Loucy (cell line): ENCODE measurements at regions not wholly inside any gene's neighbourhood (a gene's known extent, or its start where the extent isn't known, plus 50 kb on each side); places are given as distances from the start of the nearest gene placed in this dataset.

ENCODE experiments used
- H2AFZ ChIP-seq: fragments of 200-600 bp; sonication (generic); 2 replicates; pipeline ENCODE4 v1.6.0; 2016; ENCODE audit warnings: antibody characterized with exemption, mild to moderate bottlenecking, low read length, moderate library complexity
- H3F3A ChIP-seq: fragments of 200-600 bp; 2 replicates; pipeline ENCODE4 v1.6.0; 2016; ENCODE audit warnings: antibody characterized with exemption, low read depth, mild to moderate bottlenecking
- H3K27me3 ChIP-seq: fragments of 200-600 bp; sonication (generic); 2 replicates; pipeline ENCODE4 v1.6.1; 2014; ENCODE audit warnings: low read length, mild to moderate bottlenecking; ENCODE audit not compliant: insufficient read depth, poor library complexity, severe bottlenecking
- H3K36me3 ChIP-seq: fragments of 200-600 bp; sonication (generic); 2 replicates; pipeline ENCODE4 v1.6.1; 2016; ENCODE audit warnings: low read length; ENCODE audit not compliant: insufficient read depth
- H3K4me1 ChIP-seq: fragments of 200-600 bp; sonication (generic); 2 replicates; pipeline ENCODE4 v1.5.1; 2014; ENCODE audit warnings: low read length, mild to moderate bottlenecking; ENCODE audit not compliant: insufficient read depth, poor library complexity, severe bottlenecking
- H3K4me2 ChIP-seq: fragments of 200-600 bp; sonication (generic); 2 replicates; pipeline ENCODE4 v1.6.0; 2014; ENCODE audit warnings: antibody characterized with exemption, low read length, low read depth, mild to moderate bottlenecking; ENCODE audit not compliant: poor library complexity, severe bottlenecking
- H3K4me3 ChIP-seq: fragments of 200-600 bp; sonication (generic); 2 replicates; pipeline ENCODE4 v1.5.1; 2014; ENCODE audit warnings: low read length, mild to moderate bottlenecking, mixed read lengths; ENCODE audit not compliant: poor library complexity, severe bottlenecking
- H3K79me2 ChIP-seq: fragments of 200-600 bp; sonication (generic); 2 replicates; pipeline ENCODE4 v1.6.1; 2014; ENCODE audit warnings: low read length; ENCODE audit not compliant: insufficient read depth
- H3K9ac ChIP-seq: fragments of 200-600 bp; sonication (generic); 2 replicates; pipeline ENCODE4 v1.6.0; 2014; ENCODE audit warnings: mild to moderate bottlenecking, low read depth, low read length, moderate library complexity; ENCODE audit not compliant: poor library complexity, severe bottlenecking
- H3K9me2 ChIP-seq: fragments of 200-600 bp; sonication (generic); replicated peaks from 2 replicates; pipeline ENCODE4 v1.6.1; 2016; ENCODE audit warnings: low read depth, low read length, mixed read lengths
- H3K9me3 ChIP-seq: fragments of 200-600 bp; sonication (generic); 2 replicates; pipeline ENCODE4 v1.6.1; 2014; ENCODE audit warnings: mild to moderate bottlenecking, antibody characterized with exemption, low read length, low read depth; ENCODE audit not compliant: insufficient read depth
- H4K20me1 ChIP-seq: fragments of 200-600 bp; sonication (generic); 2 replicates; pipeline ENCODE4 v1.6.0; 2014; ENCODE audit warnings: antibody characterized with exemption, low read length, mild to moderate bottlenecking; ENCODE audit not compliant: insufficient read depth, poor library complexity, severe bottlenecking
- EZH2phosphoT487 ChIP-seq: fragments of 200-600 bp; IDR thresholded peaks from 2 replicates; pipeline ENCODE4 v1.6.1; 2018; ENCODE audit warnings: antibody characterized with exemption, mild to moderate bottlenecking, moderate library complexity, borderline replicate concordance
- TF ChIP-seq, protein P1 (sequence below): fragments of 200-600 bp; sonication (generic); conservative IDR thresholded peaks from 2 replicates; pipeline ENCODE4 v1.5.1; 2014; ENCODE audit warnings: mild to moderate bottlenecking, antibody characterized with exemption, low read length

DNA sequence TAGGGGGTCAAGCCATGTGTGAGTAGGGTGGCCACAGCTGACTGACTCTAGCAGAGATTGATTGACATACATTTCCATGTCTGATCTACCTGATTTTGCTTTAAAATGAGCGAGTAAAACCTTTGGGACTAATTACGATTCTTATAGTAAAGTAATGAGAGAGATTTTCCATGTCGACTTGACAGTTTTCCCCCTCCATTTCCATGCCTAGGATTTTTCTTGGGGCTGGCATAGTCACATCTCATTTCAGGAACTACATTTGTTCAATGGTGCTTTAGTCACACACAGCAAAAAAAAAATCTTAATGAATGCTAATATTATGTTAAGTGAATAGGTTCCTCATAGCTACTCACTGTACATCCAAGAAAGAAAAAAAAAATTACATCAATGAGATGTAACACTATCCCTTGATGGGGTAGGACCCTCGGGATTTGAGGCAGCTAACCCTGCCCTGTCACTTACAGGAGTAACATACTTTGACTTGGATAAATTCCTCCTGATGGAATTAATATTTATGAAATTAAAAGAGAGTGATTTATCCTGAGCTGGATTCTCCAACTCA, 690.9 kb downstream of the TDRD15 start:
- H3K4me2 ChIP-seq, result no peak overlapping the region
- H3K36me3 ChIP-seq, result no peaks in the 10 kb centered on the region
- H2AFZ ChIP-seq, result no peak overlapping the region
- H3K4me3 ChIP-seq, result no peak overlapping the region
- H3K9me3 ChIP-seq, result no peaks in the 10 kb centered on the region
- no peaks in the 10 kb centered on the region for H4K20me1 ChIP-seq
- no peaks in the 10 kb centered on the region for H3K9me2 ChIP-seq
- no peak for TF ChIP-seq EZH2phosphoT487
- TF ChIP-seq, protein P1, sequence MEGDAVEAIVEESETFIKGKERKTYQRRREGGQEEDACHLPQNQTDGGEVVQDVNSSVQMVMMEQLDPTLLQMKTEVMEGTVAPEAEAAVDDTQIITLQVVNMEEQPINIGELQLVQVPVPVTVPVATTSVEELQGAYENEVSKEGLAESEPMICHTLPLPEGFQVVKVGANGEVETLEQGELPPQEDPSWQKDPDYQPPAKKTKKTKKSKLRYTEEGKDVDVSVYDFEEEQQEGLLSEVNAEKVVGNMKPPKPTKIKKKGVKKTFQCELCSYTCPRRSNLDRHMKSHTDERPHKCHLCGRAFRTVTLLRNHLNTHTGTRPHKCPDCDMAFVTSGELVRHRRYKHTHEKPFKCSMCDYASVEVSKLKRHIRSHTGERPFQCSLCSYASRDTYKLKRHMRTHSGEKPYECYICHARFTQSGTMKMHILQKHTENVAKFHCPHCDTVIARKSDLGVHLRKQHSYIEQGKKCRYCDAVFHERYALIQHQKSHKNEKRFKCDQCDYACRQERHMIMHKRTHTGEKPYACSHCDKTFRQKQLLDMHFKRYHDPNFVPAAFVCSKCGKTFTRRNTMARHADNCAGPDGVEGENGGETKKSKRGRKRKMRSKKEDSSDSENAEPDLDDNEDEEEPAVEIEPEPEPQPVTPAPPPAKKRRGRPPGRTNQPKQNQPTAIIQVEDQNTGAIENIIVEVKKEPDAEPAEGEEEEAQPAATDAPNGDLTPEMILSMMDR, result no peak
- no peak overlapping the region for H3K9ac ChIP-seq
- H3K27me3 ChIP-seq, result no peaks in the 10 kb centered on the region
- H3K79me2 ChIP-seq, result no peaks in the 10 kb centered on the region
- H3F3A ChIP-seq, result no peaks in the 10 kb centered on the region
- H3K4me1 ChIP-seq, result no peaks in the 10 kb centered on the region

- no peaks in the 10 kb centered on the region for H3K27me3 ChIP-seq
- no peak overlapping the region for H3K4me3 ChIP-seq
- H3K9me3 ChIP-seq, result no peaks in the 10 kb centered on the region
- no peaks in the 10 kb centered on the region for H3K4me1 ChIP-seq
- H3K9me2 ChIP-seq, result no peaks in the 10 kb centered on the region
- no peaks in the 10 kb centered on the region for H3K36me3 ChIP-seq
- no peaks in the 10 kb centered on the region for H4K20me1 ChIP-seq
- H2AFZ ChIP-seq, result no peak overlapping the region
- H3K4me2 ChIP-seq, result no peak overlapping the region
- no peak overlapping the region for H3K9ac ChIP-seq
- H3K79me2 ChIP-seq, result no peaks in the 10 kb centered on the region
- H3F3A ChIP-seq, result no peaks in the 10 kb centered on the region
- no peak for TF ChIP-seq EZH2phosphoT487
- TF ChIP-seq, protein P1, result no peak
These were observed 694.5 kb downstream of the TDRD15 start for GRCh38 chr2:21818212-21818795.

DNA sequence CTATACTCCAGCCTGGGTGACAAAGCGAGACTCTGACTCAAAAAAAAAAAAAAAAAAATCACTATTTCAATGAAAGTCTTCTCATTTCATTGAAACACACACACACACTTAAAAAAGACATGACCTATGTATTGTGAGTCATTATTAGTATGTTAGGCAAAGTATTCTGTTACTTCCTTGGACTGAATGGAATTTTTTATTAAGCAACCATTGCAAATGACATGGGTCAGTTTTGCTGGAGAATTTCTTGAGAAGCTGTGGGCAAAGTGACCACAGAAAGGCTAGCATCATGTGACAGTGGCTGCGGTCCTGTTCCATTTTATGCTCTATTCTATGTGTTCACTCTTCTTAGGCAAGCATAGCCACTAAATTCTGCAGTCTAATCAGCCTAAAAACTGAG, 695.7 kb downstream of the TDRD15 start:
- Histone ChIP-seq H3K79me2 (no peaks in the 10 kb centered on the region), H3F3A (no peaks in the 10 kb centered on the region), H3K4me3 (no peak overlapping the region), H3K36me3 (no peaks in the 10 kb centered on the region), H4K20me1 (no peaks in the 10 kb centered on the region), H3K9me3 (no peaks in the 10 kb centered on the region), H3K9me2 (no peaks in the 10 kb centered on the region), H3K9ac (no peak overlapping the region), H2AFZ (no peak overlapping the region), H3K27me3 (no peaks in the 10 kb centered on the region), H3K4me1 (no peaks in the 10 kb centered on the region), H3K4me2 (no peak overlapping the region)
- TF ChIP-seq, protein P1, result no peak
- no peak for TF ChIP-seq EZH2phosphoT487
